ENCODE measurements at regions not wholly inside any gene's neighbourhood (a gene's known extent, or its start where the extent isn't known, plus 50 kb on each side); places are given as distances from the start of the nearest gene placed in this dataset.
"Not testable (repeated sequence)": the region's sequence is repeated elsewhere in the genome, so short reads cannot be mapped to it uniquely, and the experiment has no call there.

GRCh38 chr7:92955081-92955480, 118.7 kb upstream of the CDK6 start:
- 35% methylated on average over 6 of the region's 6 CpGs for WGBS (ENCODE audit: insufficient coverage, low coverage, low lambda C conversion rate, missing lambda C conversion rate)

GRCh38 chr7:92953657-92954056, 117.3 kb upstream of the CDK6 start:
- DNase-seq = no peak

More at GRCh38 chr7:92955081-92955480, 118.7 kb upstream of the CDK6 start:
- Histone ChIP-seq H3K4me3 (no peak overlapping the region), H3K4me1 (no peaks in the 10 kb centered on the region), H3K36me3 (no peaks in the 10 kb centered on the region), H3K27ac (no peak overlapping the region), H3K9me3 (no peaks in the 10 kb centered on the region), H3K27me3 (no peaks in the 10 kb centered on the region)
- no peak for TF ChIP-seq CTCF (IDR thresholded peaks at IDR 0.05)
- TF ChIP-seq POLR2A (IDR thresholded peaks at IDR 0.05) = no peak
- ATAC-seq = no peak
- DNase-seq = no peak
- intact Hi-C loops (cut with DNase I) = no loop called here

GRCh38 chr7:92949748-92950147, 113.4 kb upstream of the CDK6 start:
- WGBS (ENCODE audit: insufficient coverage, low coverage, low lambda C conversion rate, missing lambda C conversion rate) = 72% methylated on average over 1 of the region's 1 CpG
- Histone ChIP-seq H3K27me3 (no peaks in the 10 kb centered on the region), H3K4me3 (no peak overlapping the region), H3K36me3 (no peaks in the 10 kb centered on the region), H3K4me1 (no peaks in the 10 kb centered on the region), H3K9me3 (no peaks in the 10 kb centered on the region), H3K27ac (no peak overlapping the region)
- intact Hi-C loops (cut with DNase I) = no loop called here
- DNase-seq (no peak), ATAC-seq (no peak)
- no peak for TF ChIP-seq POLR2A (IDR thresholded peaks at IDR 0.05)
- no peak for TF ChIP-seq CTCF (IDR thresholded peaks at IDR 0.05)

More at GRCh38 chr7:92953657-92954056, 117.3 kb upstream of the CDK6 start:
- no peak for TF ChIP-seq POLR2A (IDR thresholded peaks at IDR 0.05)
- TF ChIP-seq CTCF (IDR thresholded peaks at IDR 0.05) = no peak
- Histone ChIP-seq H3K9me3 (no peaks in the 10 kb centered on the region), H3K27ac (no peak overlapping the region), H3K27me3 (no peaks in the 10 kb centered on the region), H3K36me3 (no peaks in the 10 kb centered on the region), H3K4me1 (no peaks in the 10 kb centered on the region), H3K4me3 (no peak overlapping the region)
- WGBS (ENCODE audit: insufficient coverage, low coverage, low lambda C conversion rate, missing lambda C conversion rate) = 29% methylated on average over 2 of the region's 2 CpGs
- intact Hi-C loops (cut with DNase I) = no loop called here
- no peak for ATAC-seq

GRCh38 chr7:92945840-92946239, 109.5 kb upstream of the CDK6 start:
- intact Hi-C loops (cut with DNase I) = no loop called here
- no peaks in the 10 kb centered on the region for H3K9me3 ChIP-seq
- DNase-seq (no peak), ATAC-seq (no peak)
- no peaks in the 10 kb centered on the region for H3K4me1 ChIP-seq
- H3K27me3 ChIP-seq = no peaks in the 10 kb centered on the region
- no peak overlapping the region for H3K4me3 ChIP-seq
- no peak for TF ChIP-seq POLR2A (IDR thresholded peaks at IDR 0.05)
- H3K36me3 ChIP-seq = no peaks in the 10 kb centered on the region
- no peak overlapping the region for H3K27ac ChIP-seq
- 41% methylated on average over 4 of the region's 4 CpGs for WGBS (ENCODE audit: insufficient coverage, low coverage, low lambda C conversion rate, missing lambda C conversion rate)

- TF ChIP-seq CTCF (IDR thresholded peaks at IDR 0.05) = no peak
- no peak for TF ChIP-seq POLR2A (IDR thresholded peaks at IDR 0.05)
- Histone ChIP-seq H3K4me1 (no peaks in the 10 kb centered on the region), H3K4me3 (no peak overlapping the region), H3K27me3 (no peaks in the 10 kb centered on the region), H3K9me3 (no peaks in the 10 kb centered on the region), H3K27ac (no peak overlapping the region), H3K36me3 (no peaks in the 10 kb centered on the region)
- intact Hi-C loops (cut with DNase I) = no loop called here
- WGBS (ENCODE audit: insufficient coverage, low coverage, low lambda C conversion rate, missing lambda C conversion rate) = 65% methylated on average over 5 of the region's 6 CpGs
- no peak for ATAC-seq
- DNase-seq = no peak
These were observed 108.3 kb upstream of the CDK6 start for GRCh38 chr7:92944633-92945032.

GRCh38 chr7:92942706-92943105, 106.3 kb upstream of the CDK6 start:
- H3K4me3 ChIP-seq; ATAC-seq; H3K36me3 ChIP-seq; H3K9me3 ChIP-seq; DNase-seq; H3K27ac ChIP-seq; H3K27me3 ChIP-seq; H3K4me1 ChIP-seq; intact Hi-C loops (cut with DNase I): not testable (repeated sequence)
- 11% methylated on average over 1 of the region's 1 CpG for WGBS (ENCODE audit: insufficient coverage, low coverage, low lambda C conversion rate, missing lambda C conversion rate)
